OCI-LY7 (cell line): ENCODE measurements at regions not wholly inside any gene's neighbourhood (a gene's known extent, or its start where the extent isn't known, plus 50 kb on each side); places are given as distances from the start of the nearest gene placed in this dataset. TPM values are rescaled to one million over a fixed set of nuclear protein-coding genes. Genes with fewer than 3 reads are reported as not detected.

Experiments
- BruUV-seq: library from RNA; stranded (reverse); fragments of 400-500 nt; replicated peaks from 2 replicates; lab custom pipeline; 2021; lab: Mats Ljungman, UMichigan
- CTCF ChIA-PET: fragments of 300-600 bp; sonication (Branson Sonifier 250); formaldehyde crosslinking; loops from one replicate; lab custom pipeline; 2022; ENCODE audit warnings: antibody characterized with exemption; ENCODE audit not compliant: unreplicated experiment; lab: Charles Lee
- POLR2A ChIA-PET: fragments of 300-600 bp; sonication (Branson Sonifier 250); formaldehyde crosslinking; loops from one replicate; lab custom pipeline; 2022; ENCODE audit warnings: antibody characterized with exemption; lab: Charles Lee
- DNase-seq: peaks from one replicate; pipeline ENCODE4 v3.0.0-alpha.2; 2015; ENCODE audit warnings: low spot score
- H2AFZ ChIP-seq: fragments of 200-600 bp; sonication (generic), shearing (Covaris generic); 2 replicates; pipeline ENCODE4 v1.6.1; 2014; ENCODE audit warnings: mild to moderate bottlenecking, antibody characterized with exemption, low read length, moderate library complexity
- H3K27ac ChIP-seq: fragments of 200-600 bp; sonication (generic); 2 replicates; pipeline ENCODE4 v1.5.1; 2014; ENCODE audit warnings: mixed run types, low read depth, mild to moderate bottlenecking, moderate library complexity, low read length, inconsistent platforms; ENCODE audit not compliant: poor library complexity, severe bottlenecking
- H3K36me3 ChIP-seq: fragments of 200-600 bp; sonication (generic); 2 replicates; pipeline ENCODE4 v1.6.1; 2014; ENCODE audit warnings: mild to moderate bottlenecking, antibody characterized with exemption, low read length, moderate library complexity, mixed read lengths; ENCODE audit not compliant: insufficient read depth
- H3K4me1 ChIP-seq: fragments of 200-600 bp; sonication (generic); 2 replicates; pipeline ENCODE4 v1.5.1; 2014; ENCODE audit warnings: mild to moderate bottlenecking, low read length; ENCODE audit not compliant: insufficient read depth, poor library complexity, severe bottlenecking
- H3K4me2 ChIP-seq: fragments of 200-600 bp; sonication (generic); 2 replicates; pipeline ENCODE4 v1.6.1; 2014; ENCODE audit warnings: mild to moderate bottlenecking, low read length
- H3K4me3 ChIP-seq: fragments of 200-600 bp; sonication (generic); 2 replicates; pipeline ENCODE4 v1.5.1; 2014; ENCODE audit warnings: mild to moderate bottlenecking, low read depth, low read length; ENCODE audit not compliant: poor library complexity, severe bottlenecking
- H3K79me2 ChIP-seq: fragments of 200-600 bp; sonication (generic); 2 replicates; pipeline ENCODE4 v1.6.1; 2016; ENCODE audit warnings: low read depth, mild to moderate bottlenecking, low read length, moderate library complexity, mixed read lengths; ENCODE audit not compliant: insufficient read depth
- H3K9me2 ChIP-seq: fragments of 200-600 bp; sonication (generic); 2 replicates; pipeline ENCODE4 v1.6.1; 2016; ENCODE audit warnings: mild to moderate bottlenecking, low read length, mixed read lengths; ENCODE audit not compliant: insufficient read depth
- H3K9me3 ChIP-seq: fragments of 200-600 bp; sonication (generic); 2 replicates; pipeline ENCODE4 v1.6.1; 2014; ENCODE audit warnings: mild to moderate bottlenecking, mixed run types, low read length, mixed read lengths
- H4K20me1 ChIP-seq: fragments of 200-600 bp; sonication (generic); 2 replicates; pipeline ENCODE4 v1.6.1; 2014; ENCODE audit warnings: mild to moderate bottlenecking, antibody characterized with exemption, low read length, moderate library complexity, mixed read lengths; ENCODE audit not compliant: insufficient read depth
- CTCF ChIP-seq: fragments of 200-600 bp; sonication (generic); conservative IDR thresholded peaks from 2 replicates; pipeline ENCODE4 v1.5.1; 2014; ENCODE audit warnings: mild to moderate bottlenecking, antibody characterized with exemption, low read length, moderate library complexity, mixed read lengths
- EZH2phosphoT487 ChIP-seq: fragments of 200-600 bp; sonication (generic); IDR thresholded peaks from 2 replicates; pipeline ENCODE4 v1.6.1; 2018; ENCODE audit warnings: low read depth, borderline replicate concordance, mild to moderate bottlenecking, mixed run types, antibody characterized with exemption, low read length, moderate library complexity, mixed read lengths
- intact Hi-C: fragments of 100-400 bp; cut with micrococcal nuclease; formaldehyde crosslinking; loops from one replicate; pipeline ENCODE4 v1.10.0; 2022; ENCODE audit not compliant: unreplicated experiment
- small RNA-seq: library from RNA; depleted of rRNA; stranded (forward); fragments of <200 nt; gene quantifications from one replicate; pipeline ENCODE3, GENCODE V24; 2014

GRCh38 chr11:98967005-98967404 lies 53.7 kb upstream of the CNTN5 start:
- CTCF ChIA-PET = no interaction called here
- DNase-seq = no peak
- POLR2A ChIA-PET = no interaction called here

More at GRCh38 chr11:98967005-98967404, 53.7 kb upstream of the CNTN5 start:
- H2AFZ ChIP-seq = no peak overlapping the region
- H3K9me2 ChIP-seq = no peaks in the 10 kb centered on the region
- TF ChIP-seq CTCF = no peak
- TF ChIP-seq EZH2phosphoT487 = no peak
- H3K4me2 ChIP-seq = no peak overlapping the region
- H3K9me3 ChIP-seq = no peaks in the 10 kb centered on the region
- no TSS peak for BruUV-seq
- H3K4me3 ChIP-seq = no peak overlapping the region
- no peaks in the 10 kb centered on the region for H4K20me1 ChIP-seq
- no peak overlapping the region for H3K27ac ChIP-seq
- no peaks in the 10 kb centered on the region for H3K79me2 ChIP-seq
- intact Hi-C loops = no loop called here
- H3K36me3 ChIP-seq = no peaks in the 10 kb centered on the region
- H3K4me1 ChIP-seq = no peaks in the 10 kb centered on the region

Small RNA genes lying in the stretch of these regions (small RNA-seq; reads per million reads assigned to genes)
- gene AP003730.1 (not detected), gene RNA5SP346 (0.21 reads per million), gene RNA5SP347 (not detected)
